Testis (tissue), 2 donors: ENCODE measurements at regions not wholly inside any gene's neighbourhood (a gene's known extent, or its start where the extent isn't known, plus 50 kb on each side); places are given as distances from the start of the nearest gene placed in this dataset.
"Not testable (repeated sequence)": the region's sequence is repeated elsewhere in the genome, so short reads cannot be mapped to it uniquely, and the experiment has no call there.

Experiments used
- DNase-seq: peaks from one replicate; pipeline ENCODE4 v3.0.0-alpha.2; 2019
- H3K27ac ChIP-seq, 2 donors: fragments of 200-600 bp; sonication (generic); one replicate each; pipeline ENCODE4 v1.5.1; 2019
- H3K27me3 ChIP-seq: fragments of 200-600 bp; sonication (generic); one replicate; pipeline ENCODE4 v1.5.1; 2019
- H3K36me3 ChIP-seq: fragments of 200-600 bp; sonication (generic); one replicate; pipeline ENCODE4 v1.5.1; 2017; ENCODE audit warnings: low read depth; ENCODE audit errors: missing control alignments
- H3K4me1 ChIP-seq: fragments of 200-600 bp; sonication (generic); one replicate; pipeline ENCODE4 v1.5.1; 2019
- H3K4me3 ChIP-seq, 2 donors: fragments of 200-600 bp; sonication (generic); one replicate each; pipeline ENCODE4 v1.5.1; 2017 to 2019
- H3K9me3 ChIP-seq: fragments of 200-600 bp; sonication (generic); one replicate; pipeline ENCODE4 v1.5.1; 2017
- CTCF ChIP-seq, 3 experiments: fragments of 450-650 bp in 2 of 3; fragments of 200-600 bp in 1 of 3; sonication (generic) in 1 of 3; IDR thresholded peaks; one replicate each; pipeline ENCODE4 v1.5.1; 2016 to 2019; ENCODE audit warnings: antibody characterized with exemption in 3 of 3, mild to moderate bottlenecking in 2 of 3, moderate library complexity in 1 of 3
- POLR2A ChIP-seq: fragments of 450-650 bp; IDR thresholded peaks from one replicate; pipeline ENCODE4 v1.6.1; 2017; ENCODE audit warnings: antibody characterized with exemption, mild to moderate bottlenecking, moderate library complexity
- WGBS, 2 donors: methylation state at CpG; one replicate each; pipeline ENCODE4 v1.1.5; 2018; 5-methylcytosine and 5-hydroxymethylcytosine counted together
- intact Hi-C: fragments of 100-400 bp; cut with DNase I; formaldehyde crosslinking; loops from one replicate; pipeline ENCODE4 v1.15.1; 2023; ENCODE audit warnings: low total_unique reads

- 63 to 67% methylated on average over 3 of the region's 3 CpGs for WGBS, 2 donors
- no peak overlapping the region for H3K4me3 ChIP-seq
- intact Hi-C loops, result no loop called here
- DNase-seq, result no peak
- no peak overlapping the region for H3K27ac ChIP-seq
- TF ChIP-seq CTCF (IDR thresholded peaks at IDR 0.05) (no peak), POLR2A (no peak)
- no peaks in the 10 kb centered on the region for H3K9me3 ChIP-seq
- H3K27me3 ChIP-seq, result no peaks in the 10 kb centered on the region
- H3K36me3 ChIP-seq, result no peaks in the 10 kb centered on the region
- no peaks in the 10 kb centered on the region for H3K4me1 ChIP-seq
Observed at GRCh38 chr7:145700488-145700887, 416.1 kb upstream of the CNTNAP2 start.

- 47 to 65% methylated on average over 6 of the region's 6 CpGs for WGBS, 2 donors
- Histone ChIP-seq H3K4me3 (no peak overlapping the region), H3K9me3 (no peaks in the 10 kb centered on the region), H3K4me1 (no peaks in the 10 kb centered on the region), H3K36me3 (no peaks in the 10 kb centered on the region), H3K27ac (no peak overlapping the region), H3K27me3 (no peaks in the 10 kb centered on the region)
- intact Hi-C loops, result no loop called here
- DNase-seq, result no peak
- no peak for TF ChIP-seq CTCF (IDR thresholded peaks at IDR 0.05)
- no peak for TF ChIP-seq POLR2A
Observed at GRCh38 chr7:145698526-145699262, 417.9 kb upstream of the CNTNAP2 start.

- peak; percentile 18 for DNase-seq
- intact Hi-C loops, H3K4me1 ChIP-seq, H3K9me3 ChIP-seq, H3K27ac ChIP-seq, H3K36me3 ChIP-seq, H3K27me3 ChIP-seq: not testable (repeated sequence)
- H3K4me3 ChIP-seq, result peak overlapping the region; percentile 43 to 46
- WGBS, 2 donors, result 50 to 77% methylated on average over 11 to 39 of the region's 49 CpGs
Observed at GRCh38 chr7:145697412-145698107, 419.0 kb upstream of the CNTNAP2 start.

- H3K36me3 ChIP-seq, result no peaks in the 10 kb centered on the region
- TF ChIP-seq POLR2A, result no peak
- no peak for TF ChIP-seq CTCF (IDR thresholded peaks at IDR 0.05)
- no peaks in the 10 kb centered on the region for H3K27me3 ChIP-seq
- no peaks in the 10 kb centered on the region for H3K4me1 ChIP-seq
- intact Hi-C loops, result no loop called here
- no peak overlapping the region for H3K4me3 ChIP-seq
- DNase-seq, result no peak
- no peaks in the 10 kb centered on the region for H3K9me3 ChIP-seq
- no peak overlapping the region for H3K27ac ChIP-seq
Observed at GRCh38 chr7:145696071-145696470, 420.5 kb upstream of the CNTNAP2 start.

DNA sequence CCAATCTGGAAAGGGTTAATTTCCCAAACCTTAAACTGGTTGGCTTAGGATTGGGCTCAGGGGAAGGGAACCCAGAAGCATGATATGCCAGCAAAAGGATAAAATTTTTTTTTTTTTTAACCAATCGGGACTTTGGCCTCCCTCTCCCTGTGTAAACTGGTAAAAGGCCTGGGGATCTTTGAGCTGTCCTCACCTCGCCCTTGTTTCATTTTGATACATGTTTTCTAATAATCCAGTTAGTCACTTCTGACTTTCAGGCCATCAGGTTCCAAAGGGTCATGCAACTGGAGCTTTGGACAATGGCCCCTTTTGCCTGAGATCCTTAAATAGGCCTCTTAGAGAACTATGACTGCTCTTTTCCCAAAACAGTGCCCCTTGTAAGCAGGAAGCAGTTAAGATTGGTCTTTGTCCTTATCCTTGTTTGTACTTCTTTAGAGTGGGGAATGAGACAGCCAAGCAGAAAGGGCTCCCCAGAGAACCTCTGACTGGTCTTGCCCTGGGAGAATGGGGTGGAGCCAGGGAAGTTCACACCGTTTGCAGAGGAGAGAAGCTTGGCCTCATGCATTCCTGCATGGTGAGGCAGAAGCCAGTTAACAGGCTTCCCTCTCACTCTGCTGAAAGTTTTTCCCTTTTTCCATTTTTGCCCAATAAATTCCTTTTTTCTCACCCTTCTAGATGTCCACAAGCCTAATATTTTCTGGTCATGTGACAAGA, 424.2 kb upstream of the CNTNAP2 start:
- Histone ChIP-seq H3K36me3 (no peaks in the 10 kb centered on the region), H3K27me3 (no peaks in the 10 kb centered on the region), H3K9me3 (no peaks in the 10 kb centered on the region), H3K4me3 (no peak overlapping the region), H3K4me1 (no peaks in the 10 kb centered on the region), H3K27ac (no peak overlapping the region)
- 58 to 61% methylated on average over 3 of the region's 3 CpGs for WGBS, 2 donors
- intact Hi-C loops, result no loop called here
- TF ChIP-seq POLR2A (no peak), CTCF (IDR thresholded peaks at IDR 0.05) (no peak)
- no peak for DNase-seq
